HepG2 (cell line): ENCODE measurements at regions not wholly inside any gene's neighbourhood (a gene's known extent, or its start where the extent isn't known, plus 50 kb on each side); places are given as distances from the start of the nearest gene placed in this dataset.

Source experiments
- ATAC-seq: fragments of 200-7000 bp; cut with Tn5 transposase; 3 replicates; pipeline ENCODE4 v1.9.1; 2020; ENCODE audit warnings: mild to moderate bottlenecking, moderate library complexity
- BruUV-seq: library from RNA; stranded (reverse); fragments of 400-500 nt; replicated peaks from 2 replicates; lab custom pipeline; 2021; lab: Mats Ljungman, UMichigan
- CTCF ChIA-PET: fragments of 300-600 bp; formaldehyde crosslinking; extraction: SDS; loops from one replicate; lab custom pipeline; 2021; ENCODE audit warnings: low total read pairs, inconsistent platforms, low intra/inter-chr PET ratio; lab: Yijun Ruan, JAX
- POLR2A ChIA-PET: fragments of 350-600 bp; sonication (Branson Sonifier 250); formaldehyde crosslinking; loops from one replicate; lab custom pipeline; 2020; ENCODE audit warnings: antibody characterized with exemption, inconsistent platforms; lab: Yijun Ruan, JAX
- DNase-seq: peaks from one replicate; pipeline ENCODE4 v3.0.0-alpha.2; 2015; ENCODE audit warnings: low spot score
- FAIRE-seq: peaks from 3 replicates; lab custom pipeline; 2011; peaks lifted over from hg19 to GRCh38; lab: Jason Lieb, UNC
- H2AFZ ChIP-seq: one replicate; pipeline ENCODE4 v1.6.1; 2011; ENCODE audit warnings: low read length, inconsistent platforms
- H3K27ac ChIP-seq: fragments of 300-600 bp; 3 replicates; pipeline ENCODE4 v1.8.0; 2011; ENCODE audit warnings: mixed run types, mild to moderate bottlenecking, mixed read lengths, low read length, inconsistent platforms; ENCODE audit not compliant: insufficient read depth; ENCODE audit errors: extremely low read length
- H3K27me3 ChIP-seq, 2 experiments: fragments of 200-600 bp in 1 of 2; 2 replicates in 1 of 2; 3 replicates in 1 of 2; pipeline versions ENCODE4 v1.6.0 to v1.8.0; 2011; ENCODE audit warnings: low read length in 2 of 2, mild to moderate bottlenecking in 2 of 2, moderate library complexity in 2 of 2, inconsistent platforms in 1 of 2; ENCODE audit not compliant: insufficient read depth in 2 of 2, control insufficient read depth in 1 of 2
- H3K36me3 ChIP-seq, 2 experiments: fragments of 200-600 bp in 1 of 2; replicated peaks in 1 of 2; 2 replicates in 1 of 2; 3 replicates in 1 of 2; pipeline versions ENCODE4 v1.5.1 to v1.8.0; 2011; ENCODE audit warnings: low read length in 2 of 2, inconsistent platforms in 1 of 2; ENCODE audit not compliant: insufficient read depth in 2 of 2, control insufficient read depth in 1 of 2
- H3K4me1 ChIP-seq: 2 replicates; pipeline ENCODE4 v1.5.1; 2012; ENCODE audit warnings: low read length, inconsistent platforms; ENCODE audit not compliant: insufficient read depth
- H3K4me2 ChIP-seq: 2 replicates; pipeline ENCODE4 v1.6.0; 2011; ENCODE audit warnings: low read depth, low read length, inconsistent platforms
- H3K4me3 ChIP-seq, 3 experiments: fragments of 200-600 bp in 1 of 3; sonication (generic), shearing (Covaris generic) in 1 of 3; replicated peaks in 1 of 3; 2 replicates each; pipeline ENCODE4 v1.5.1; 2011 to 2016; ENCODE audit warnings: low read length in 3 of 3, inconsistent platforms in 2 of 3, low read depth in 2 of 3, mild to moderate bottlenecking in 2 of 3, control low read depth in 1 of 3, mixed read lengths in 1 of 3; ENCODE audit not compliant: insufficient read depth in 1 of 3
- H3K79me2 ChIP-seq: one replicate; pipeline ENCODE4 v1.6.1; 2011; ENCODE audit warnings: low read length, inconsistent platforms; ENCODE audit not compliant: insufficient read depth
- H3K9ac ChIP-seq: 2 replicates; pipeline ENCODE4 v1.6.0; 2011; ENCODE audit warnings: mild to moderate bottlenecking, low read depth, low read length, inconsistent platforms; ENCODE audit not compliant: insufficient read depth
- H3K9me3 ChIP-seq: 2 replicates; pipeline ENCODE4 v1.5.1; 2012; ENCODE audit warnings: mild to moderate bottlenecking, low read length
- H4K20me1 ChIP-seq: 2 replicates; pipeline ENCODE4 v1.6.0; 2011; ENCODE audit warnings: inconsistent platforms, mild to moderate bottlenecking, low read length, moderate library complexity; ENCODE audit not compliant: insufficient read depth
- HMGXB4 ChIP-seq, 2 experiments: sonication (generic) in 1 of 2; formaldehyde crosslinking in 1 of 2; IDR thresholded peaks; 2 replicates each; pipeline versions ENCODE4 v1.4.0 to v1.6.1; 2018 to 2020; ENCODE audit warnings: missing genetic modification reagents in 2 of 2, borderline replicate concordance in 1 of 2, low read depth in 1 of 2, mild to moderate bottlenecking in 1 of 2, missing biosample characterization in 1 of 2
- PHB2 ChIP-seq: fragments of 450-650 bp; IDR thresholded peaks from 2 replicates; pipeline ENCODE4 v1.6.1; 2018; ENCODE audit not compliant: partially characterized antibody
- SUZ12 ChIP-seq: fragments of 150-350 bp; IDR thresholded peaks from 2 replicates; pipeline ENCODE4 v1.6.1; 2014; ENCODE audit warnings: low read depth, low read length
- TBX3 ChIP-seq: fragments of 450-650 bp; IDR thresholded peaks from 2 replicates; pipeline ENCODE4 v1.6.1; 2017; ENCODE audit warnings: antibody characterized with exemption, mild to moderate bottlenecking, inconsistent platforms, borderline replicate concordance
- ZBTB26 ChIP-seq: IDR thresholded peaks from 2 replicates; pipeline ENCODE4 v1.6.1; 2016; ENCODE audit warnings: missing compliant biosample characterization, missing genetic modification reagents, borderline replicate concordance
- ZNF143 ChIP-seq: sonication (generic); formaldehyde crosslinking; IDR thresholded peaks from 2 replicates; pipeline ENCODE4 v1.4.0; 2020; ENCODE audit warnings: missing genetic modification reagents
- ZNF34 ChIP-seq: sonication (generic); formaldehyde crosslinking; IDR thresholded peaks from 2 replicates; pipeline ENCODE4 v1.4.0; 2020; ENCODE audit warnings: mild to moderate bottlenecking, missing genetic modification reagents, borderline replicate concordance
- ZNF382 ChIP-seq: sonication (generic); formaldehyde crosslinking; IDR thresholded peaks from 2 replicates; pipeline ENCODE4 v1.5.0; 2020; ENCODE audit warnings: missing genetic modification reagents, mild to moderate bottlenecking, borderline replicate concordance
- ZNF605 ChIP-seq: sonication (generic); formaldehyde crosslinking; IDR thresholded peaks from 2 replicates; pipeline ENCODE4 v1.8.0; 2022; ENCODE audit warnings: mild to moderate bottlenecking, missing genetic modification reagents
- ZNF615 ChIP-seq: sonication (generic); formaldehyde crosslinking; IDR thresholded peaks from 2 replicates; pipeline ENCODE4 v1.5.0; 2020; ENCODE audit warnings: mild to moderate bottlenecking, missing genetic modification reagents, borderline replicate concordance
- ZNF644 ChIP-seq: IDR thresholded peaks from 2 replicates; pipeline ENCODE4 v1.6.1; 2016; ENCODE audit warnings: low read depth
- ZNF704 ChIP-seq: sonication (generic); formaldehyde crosslinking; IDR thresholded peaks from 2 replicates; pipeline ENCODE4 v1.8.1; 2023; ENCODE audit warnings: mild to moderate bottlenecking, inconsistent platforms, moderate library complexity, missing genetic modification reagents, borderline replicate concordance
- ZNF800 ChIP-seq: sonication (generic); formaldehyde crosslinking; IDR thresholded peaks from 2 replicates; pipeline ENCODE4 v1.4.0; 2020; ENCODE audit warnings: missing genetic modification reagents
- WGBS: methylation state at CpG from one replicate; pipeline ENCODE4 v1.1.6; 2017; ENCODE audit warnings: low lambda C conversion rate; 5-methylcytosine and 5-hydroxymethylcytosine counted together
- in situ Hi-C: cut with HindIII; loops from 2 replicates; pipeline ENCODE4 v1.10.0; 2017; ENCODE audit warnings: low pct_unique_long_range_greater_than_20kb; ENCODE audit not compliant: extremely low pct_ligation_motif_present
- intact Hi-C: fragments of 100-400 bp; cut with micrococcal nuclease; formaldehyde crosslinking; loops from one replicate; pipeline ENCODE4 v1.10.0; 2022; ENCODE audit not compliant: unreplicated experiment
- TF ChIP-seq, protein P1 (sequence below): sonication (generic); formaldehyde crosslinking; IDR thresholded peaks from 2 replicates; pipeline ENCODE4 v1.4.0; 2020; ENCODE audit warnings: missing genetic modification reagents, borderline replicate concordance

DNA sequence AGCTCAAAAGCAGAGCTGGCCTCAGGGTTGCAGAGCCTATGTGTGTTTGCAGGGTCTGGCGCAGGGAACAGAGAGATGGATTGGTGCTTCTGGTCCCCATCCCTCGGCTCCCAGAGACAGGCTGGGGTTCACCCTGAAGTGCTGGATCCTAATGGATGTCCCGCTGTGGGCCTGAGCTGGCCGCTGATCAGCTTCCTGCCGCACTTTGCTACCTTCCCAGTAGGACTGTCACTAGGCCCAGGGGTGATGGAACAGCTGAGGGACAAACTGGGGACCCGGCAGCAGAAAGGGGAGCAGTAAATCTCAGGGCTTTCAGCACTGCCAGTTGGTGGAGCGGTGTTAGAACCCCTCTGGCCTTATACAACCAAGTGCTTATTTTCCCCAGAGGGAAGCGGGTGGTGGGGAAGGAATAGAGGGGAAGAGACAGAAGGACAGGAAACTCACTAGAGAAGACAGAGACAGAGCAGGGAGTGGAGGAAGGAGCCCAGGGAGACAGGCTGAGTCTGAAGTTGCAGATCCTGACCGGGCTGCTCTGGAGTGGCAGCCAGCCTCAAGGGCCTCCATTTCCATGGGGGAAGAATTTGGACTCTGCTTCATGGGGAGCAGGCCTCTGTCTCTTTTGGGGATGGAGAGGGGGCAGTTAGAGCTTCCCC, 78.6 kb downstream of the MRM1 start (continued):
- TF ChIP-seq, protein P1, sequence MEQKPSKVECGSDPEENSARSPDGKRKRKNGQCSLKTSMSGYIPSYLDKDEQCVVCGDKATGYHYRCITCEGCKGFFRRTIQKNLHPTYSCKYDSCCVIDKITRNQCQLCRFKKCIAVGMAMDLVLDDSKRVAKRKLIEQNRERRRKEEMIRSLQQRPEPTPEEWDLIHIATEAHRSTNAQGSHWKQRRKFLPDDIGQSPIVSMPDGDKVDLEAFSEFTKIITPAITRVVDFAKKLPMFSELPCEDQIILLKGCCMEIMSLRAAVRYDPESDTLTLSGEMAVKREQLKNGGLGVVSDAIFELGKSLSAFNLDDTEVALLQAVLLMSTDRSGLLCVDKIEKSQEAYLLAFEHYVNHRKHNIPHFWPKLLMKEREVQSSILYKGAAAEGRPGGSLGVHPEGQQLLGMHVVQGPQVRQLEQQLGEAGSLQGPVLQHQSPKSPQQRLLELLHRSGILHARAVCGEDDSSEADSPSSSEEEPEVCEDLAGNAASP (CRISPR knock-in tag) = no peak
- TF ChIP-seq ZNF605 (CRISPR knock-in tag) (no peak), ZNF704 (CRISPR knock-in tag) (no peak), HMGXB4 (CRISPR knock-in tag; IDR thresholded peaks at IDR 0.05; ENCODE audit: borderline replicate concordance in 1 of 2, low read depth in 1 of 2) (no peak), PHB2 (no peak)

DNA sequence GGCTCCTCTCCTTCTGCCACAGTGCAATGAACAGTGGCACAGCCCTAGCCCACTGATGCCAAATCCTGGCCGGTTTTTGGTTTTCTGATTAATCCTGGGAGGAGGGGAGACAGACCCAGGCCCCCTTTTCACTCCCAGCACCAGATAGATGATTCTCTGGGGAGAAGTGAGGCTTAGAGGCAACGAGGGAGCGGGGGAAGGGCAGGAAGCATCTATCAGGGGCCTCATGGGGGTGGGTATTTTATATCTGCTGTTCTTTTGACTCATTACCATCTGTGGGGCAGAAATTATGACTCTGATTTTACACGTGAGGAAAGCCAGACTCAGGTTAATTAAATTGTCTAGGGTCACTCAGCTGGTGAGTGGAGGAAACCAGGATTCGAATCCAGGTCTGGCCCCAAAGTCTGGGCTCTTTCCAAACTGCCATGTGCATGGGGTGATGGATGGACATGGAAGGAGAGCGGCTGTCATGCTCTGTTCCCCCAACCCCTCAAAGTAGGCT, 79.4 kb downstream of the MRM1 start:
- BruUV-seq = no TSS peak
- Histone ChIP-seq H3K4me2 (no peak overlapping the region), H3K27ac (no peak overlapping the region), H3K79me2 (no peaks in the 10 kb centered on the region), H3K9ac (no peak overlapping the region), H2AFZ (no peak overlapping the region), H3K4me1 (no peaks in the 10 kb centered on the region), H4K20me1 (no peaks in the 10 kb centered on the region), H3K4me3 (no peak overlapping the region), H3K27me3 (peaks cover 2 to 41% of the 10 kb centered on the region in 2 experiments; a peak in 3 of 5 replicates), H3K9me3 (no peaks in the 10 kb centered on the region), H3K36me3 (no peaks in the 10 kb centered on the region)
- ATAC-seq = no peak
- CTCF ChIA-PET = no interaction called here
- intact Hi-C loops (no loop called here), in situ Hi-C loops (no loop called here)
- POLR2A ChIA-PET = no interaction called here
- WGBS = 0% methylated on average over 4 of the region's 6 CpGs
- no peak for FAIRE-seq
- no peak for DNase-seq
- TF ChIP-seq TBX3 (no peak), ZNF615 (CRISPR knock-in tag) (no peak), ZNF34 (CRISPR knock-in tag) (no peak), SUZ12 (no peak), ZNF800 (CRISPR knock-in tag) (no peak), ZNF143 (no peak), ZNF644 (CRISPR knock-in tag) (no peak), ZBTB26 (CRISPR knock-in tag) (no peak), ZNF382 (CRISPR knock-in tag) (no peak)
